VCaP (cell line): ENCODE measurements at regions not wholly inside any gene's neighbourhood (a gene's known extent, or its start where the extent isn't known, plus 50 kb on each side); places are given as distances from the start of the nearest gene placed in this dataset.

Experiments
- H3K27ac ChIP-seq: fragments of 450-650 bp; 2 replicates; pipeline ENCODE4 v1.5.1; 2017
- TF ChIP-seq, protein P1 (sequence below): fragments of 450-650 bp; conservative IDR thresholded peaks from 2 replicates; pipeline ENCODE4 v1.5.1; 2017; ENCODE audit warnings: mild to moderate bottlenecking, moderate library complexity

DNA sequence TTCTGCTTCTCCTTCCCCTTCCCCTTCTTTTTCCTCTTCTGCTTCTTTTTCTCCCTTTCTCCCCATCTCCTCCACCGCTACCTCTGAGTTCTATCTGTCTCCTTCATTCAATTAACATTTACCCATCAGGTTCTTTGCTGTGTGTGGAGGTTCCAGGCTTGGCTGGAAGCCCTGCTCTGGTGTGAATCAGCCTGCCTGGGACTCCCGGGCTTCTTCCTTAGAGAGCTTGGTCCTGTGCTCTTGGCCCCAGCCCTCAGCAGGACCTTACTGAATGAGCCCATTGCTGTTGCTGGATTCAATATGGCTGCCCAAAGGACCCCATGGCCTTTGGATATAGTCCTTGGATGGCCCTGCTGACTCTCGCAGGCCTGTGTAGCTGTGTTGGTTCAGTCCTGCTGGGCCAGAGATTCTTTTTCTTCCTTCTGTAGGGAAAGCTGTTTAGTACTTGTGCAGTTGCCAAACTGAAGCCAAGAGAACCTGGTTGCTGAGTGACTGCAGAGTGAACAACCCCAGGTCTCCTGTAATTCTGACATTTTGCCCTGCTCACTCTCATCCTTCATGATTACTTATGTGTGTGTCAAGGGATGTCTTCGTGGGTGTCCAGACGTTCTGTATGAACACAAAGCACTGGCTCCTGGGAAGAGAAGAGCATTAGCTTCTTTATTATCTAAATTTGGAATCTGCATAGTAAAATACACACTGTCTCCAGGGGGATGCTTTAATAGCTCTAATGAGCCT, 81.0 kb upstream of the ZBED5 start:
- H3K27ac ChIP-seq: no peak overlapping the region
- TF ChIP-seq, protein P1, sequence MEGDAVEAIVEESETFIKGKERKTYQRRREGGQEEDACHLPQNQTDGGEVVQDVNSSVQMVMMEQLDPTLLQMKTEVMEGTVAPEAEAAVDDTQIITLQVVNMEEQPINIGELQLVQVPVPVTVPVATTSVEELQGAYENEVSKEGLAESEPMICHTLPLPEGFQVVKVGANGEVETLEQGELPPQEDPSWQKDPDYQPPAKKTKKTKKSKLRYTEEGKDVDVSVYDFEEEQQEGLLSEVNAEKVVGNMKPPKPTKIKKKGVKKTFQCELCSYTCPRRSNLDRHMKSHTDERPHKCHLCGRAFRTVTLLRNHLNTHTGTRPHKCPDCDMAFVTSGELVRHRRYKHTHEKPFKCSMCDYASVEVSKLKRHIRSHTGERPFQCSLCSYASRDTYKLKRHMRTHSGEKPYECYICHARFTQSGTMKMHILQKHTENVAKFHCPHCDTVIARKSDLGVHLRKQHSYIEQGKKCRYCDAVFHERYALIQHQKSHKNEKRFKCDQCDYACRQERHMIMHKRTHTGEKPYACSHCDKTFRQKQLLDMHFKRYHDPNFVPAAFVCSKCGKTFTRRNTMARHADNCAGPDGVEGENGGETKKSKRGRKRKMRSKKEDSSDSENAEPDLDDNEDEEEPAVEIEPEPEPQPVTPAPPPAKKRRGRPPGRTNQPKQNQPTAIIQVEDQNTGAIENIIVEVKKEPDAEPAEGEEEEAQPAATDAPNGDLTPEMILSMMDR: no peak

DNA sequence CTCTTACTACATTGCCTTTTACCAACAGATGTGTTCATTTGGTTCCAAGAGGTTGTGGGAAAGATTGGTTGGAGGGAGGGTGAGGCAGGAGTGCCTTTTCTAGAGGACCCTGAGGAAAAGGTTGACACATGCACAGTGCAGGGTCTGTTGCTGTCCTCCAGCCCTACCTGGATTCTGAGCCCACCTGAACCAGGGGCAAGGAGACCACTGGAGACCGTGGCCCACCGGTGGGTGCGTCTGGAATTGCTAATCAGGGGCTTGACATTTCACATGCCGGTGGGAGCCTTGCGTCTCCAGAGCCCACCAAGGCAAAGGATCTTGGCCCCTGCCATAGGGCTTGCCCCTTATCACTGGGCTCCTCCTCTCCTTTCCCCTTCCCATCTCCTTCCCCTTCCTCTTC, 80.4 kb upstream of the ZBED5 start:
- H3K27ac ChIP-seq: no peak overlapping the region
- TF ChIP-seq, protein P1: no peak

DNA sequence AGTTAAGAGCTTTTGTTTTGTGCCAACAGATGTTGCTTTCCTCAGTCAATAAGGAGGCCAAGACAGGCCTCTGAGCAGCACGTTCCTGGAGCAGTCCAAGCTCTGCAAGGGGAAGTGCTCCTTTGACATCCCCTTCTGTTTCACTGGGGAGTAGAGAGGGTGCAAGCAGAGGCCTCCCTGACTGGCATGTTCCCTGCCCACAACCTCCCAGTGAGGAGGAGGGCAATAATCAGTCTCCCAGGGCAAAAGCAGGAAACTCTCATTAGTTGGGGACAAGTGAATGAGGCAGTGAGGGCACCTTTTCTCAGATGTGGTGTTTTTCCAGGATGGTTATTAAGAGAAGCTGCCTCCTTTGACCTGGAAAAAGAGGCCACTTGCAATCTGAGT, 79.5 kb upstream of the ZBED5 start:
- TF ChIP-seq, protein P1: no peak
- no peak overlapping the region for H3K27ac ChIP-seq

DNA sequence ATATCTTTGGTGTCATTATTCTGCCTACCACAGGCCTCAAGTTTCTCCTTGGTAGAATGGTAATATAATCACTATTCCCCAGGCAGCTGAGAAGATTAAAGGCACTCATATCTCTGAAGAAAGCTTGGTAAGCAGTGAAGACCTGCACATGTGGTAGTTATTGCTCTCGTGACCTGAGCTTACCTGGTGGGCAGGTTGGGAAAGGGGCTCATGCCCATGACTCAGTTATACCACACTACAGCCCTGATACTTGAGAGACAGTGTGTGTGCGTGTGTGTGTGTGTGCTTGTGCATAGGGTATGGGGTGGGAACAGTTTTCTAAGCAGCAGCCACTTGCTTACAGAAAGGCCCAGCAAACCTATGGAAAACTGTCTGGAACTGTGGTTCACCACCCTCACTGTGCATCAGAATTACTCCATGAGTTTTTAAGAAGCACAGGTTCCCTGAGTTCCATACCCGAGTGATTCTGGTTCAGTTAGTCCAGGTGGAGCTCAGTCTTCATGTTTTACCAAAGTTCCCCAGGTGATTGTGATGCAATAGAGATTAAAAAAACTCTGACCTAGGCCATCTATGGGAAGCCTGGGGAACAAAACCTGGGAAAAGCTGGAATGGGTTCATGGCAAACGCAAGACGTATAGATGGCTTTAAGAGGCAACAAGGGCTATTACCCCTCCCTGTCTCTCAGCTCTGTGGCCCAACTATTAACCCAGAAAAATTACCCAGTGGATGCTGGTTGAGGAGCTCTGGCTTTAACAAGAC, 79.0 kb upstream of the ZBED5 start:
- no peak overlapping the region for H3K27ac ChIP-seq
- TF ChIP-seq, protein P1: no peak

DNA sequence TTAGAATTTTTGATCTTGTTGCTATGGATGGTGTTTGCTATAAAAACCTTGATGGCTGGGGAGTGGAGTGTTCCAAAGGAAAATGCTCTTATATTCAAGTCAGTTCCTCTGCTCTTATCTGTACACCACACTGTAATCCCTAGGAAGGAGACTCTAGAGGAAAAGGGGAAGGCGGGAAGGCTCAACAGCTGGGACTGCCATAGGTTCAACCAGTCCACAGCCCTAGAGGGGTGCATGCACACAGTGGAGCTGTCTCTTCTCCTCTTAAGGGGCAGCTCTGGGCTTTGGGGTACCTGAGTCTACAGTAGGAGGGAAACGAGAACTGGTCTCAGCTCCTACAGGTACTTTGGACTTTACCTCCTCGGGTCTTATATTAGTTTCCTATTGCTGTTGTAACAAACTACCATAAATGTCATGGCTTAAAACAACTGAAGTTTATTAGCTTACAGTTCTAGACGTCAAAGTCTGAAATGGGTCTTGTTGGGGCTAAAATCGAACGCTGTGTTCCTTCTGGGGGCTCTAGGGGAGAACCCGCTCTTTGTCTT, 77.2 kb upstream of the ZBED5 start:
- no peak overlapping the region for H3K27ac ChIP-seq
- TF ChIP-seq, protein P1: no peak

DNA sequence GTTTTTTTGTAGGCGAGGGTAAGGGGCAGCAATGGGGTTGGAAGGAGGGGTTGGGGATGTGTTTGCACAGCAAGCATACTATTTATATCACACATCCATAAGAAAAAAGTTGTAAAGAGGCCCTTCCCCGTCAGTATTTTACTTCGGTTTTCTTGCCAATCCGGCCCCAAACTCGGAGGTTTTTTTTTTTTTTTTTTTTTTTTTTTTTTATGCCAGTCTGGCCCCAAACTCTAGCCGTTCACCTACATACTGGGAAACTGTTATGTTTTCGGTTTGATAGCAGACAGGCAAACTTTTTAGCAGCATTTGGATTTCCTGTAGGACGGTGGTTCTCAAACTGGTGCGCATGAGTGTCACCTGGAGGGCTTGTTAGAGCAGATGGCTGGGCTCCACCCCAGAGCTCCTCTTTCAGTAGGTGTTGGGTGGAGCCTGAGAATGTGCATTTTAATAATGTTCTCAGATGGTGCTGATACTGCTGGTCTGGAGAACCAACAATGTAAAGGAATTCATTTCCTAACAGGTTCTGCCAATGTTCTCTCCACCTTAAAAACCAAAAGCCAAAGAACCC, 76.5 kb upstream of the ZBED5 start:
- TF ChIP-seq, protein P1: no peak
- H3K27ac ChIP-seq: peak overlapping the region; percentile 60
